ENCODE measurements at regions not wholly inside any gene's neighbourhood (a gene's known extent, or its start where the extent isn't known, plus 50 kb on each side); places are given as distances from the start of the nearest gene placed in this dataset.
"Not testable (repeated sequence)": the region's sequence is repeated elsewhere in the genome, so short reads cannot be mapped to it uniquely, and the experiment has no call there.

GRCh38 chr22:22756109-22756508 lies 111.7 kb downstream of the GGTLC2 start:
- no peak for FAIRE-seq
- DNase-seq (ENCODE audit: low spot score), result no peak

DNA sequence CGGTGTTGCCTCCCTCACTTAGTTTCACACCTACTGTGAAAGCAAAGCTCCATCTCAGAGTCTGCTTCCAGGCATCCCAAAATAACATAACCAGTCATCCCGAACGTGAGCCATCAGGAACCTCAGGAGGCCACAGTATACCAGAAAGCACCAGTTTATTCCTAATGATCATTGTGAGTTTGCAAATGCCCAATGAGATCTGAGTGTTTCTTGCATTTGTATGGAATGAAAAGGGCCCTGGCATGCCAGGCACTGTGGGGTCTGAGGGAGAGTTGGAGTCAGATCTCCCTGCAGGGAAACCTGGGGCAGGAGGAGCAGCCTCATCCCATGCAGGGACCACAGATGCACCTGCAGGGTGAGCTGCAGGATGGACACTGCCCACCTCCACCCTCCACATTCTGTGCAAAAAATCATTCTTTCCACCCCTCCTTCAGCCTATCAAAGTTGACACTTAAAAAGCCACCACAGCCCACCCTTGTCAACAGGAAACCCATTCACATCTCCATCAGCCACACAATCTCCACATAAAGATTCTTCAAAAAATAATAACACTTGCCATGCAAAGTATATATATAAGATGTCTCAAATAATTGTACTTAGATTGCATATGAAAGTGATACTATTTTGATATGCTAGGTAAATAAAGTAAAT lies 112.3 kb downstream of the GGTLC2 start:
- DNase-seq (ENCODE audit: low spot score); FAIRE-seq: not testable (repeated sequence)

GRCh38 chr22:22758101-22758807 lies 113.8 kb downstream of the GGTLC2 start:
- DNase-seq (ENCODE audit: low spot score); FAIRE-seq: not testable (repeated sequence)

- DNase-seq (ENCODE audit: low spot score) (no peak), FAIRE-seq (no peak)
Observed at GRCh38 chr22:22759371-22759770, 115.0 kb downstream of the GGTLC2 start.

DNA sequence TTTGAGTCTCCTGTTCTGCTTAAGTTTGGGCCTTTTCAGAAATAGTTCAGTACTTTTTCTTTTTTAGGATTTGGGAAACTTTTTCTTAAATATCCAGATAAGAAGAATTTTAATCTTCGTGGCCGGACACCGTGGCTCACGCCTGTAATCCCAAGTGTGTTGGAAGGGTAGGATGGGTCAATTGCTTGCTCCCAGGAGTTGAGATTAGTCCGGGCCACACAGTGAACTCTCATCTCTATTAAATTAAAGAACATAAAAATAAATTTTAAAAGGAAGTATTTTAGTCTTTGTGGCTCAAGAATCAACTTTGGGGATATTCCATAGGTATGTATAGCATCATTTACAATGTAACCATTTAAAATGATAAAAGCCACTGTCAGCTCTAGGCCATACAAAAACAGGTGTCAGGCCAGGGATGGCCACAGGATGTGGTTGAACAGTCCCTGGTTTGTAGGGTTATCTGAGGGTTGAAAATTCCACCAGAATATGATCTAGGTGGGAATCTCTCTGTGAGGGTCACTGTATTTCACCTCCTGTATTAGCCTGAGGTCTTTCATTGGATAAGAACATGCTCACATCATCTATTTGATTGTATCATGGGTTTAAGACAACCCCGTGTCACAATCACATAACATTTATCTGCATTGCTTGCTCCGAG lies 115.6 kb downstream of the GGTLC2 start:
- no peak for DNase-seq (ENCODE audit: low spot score)
- FAIRE-seq, result no peak

DNA sequence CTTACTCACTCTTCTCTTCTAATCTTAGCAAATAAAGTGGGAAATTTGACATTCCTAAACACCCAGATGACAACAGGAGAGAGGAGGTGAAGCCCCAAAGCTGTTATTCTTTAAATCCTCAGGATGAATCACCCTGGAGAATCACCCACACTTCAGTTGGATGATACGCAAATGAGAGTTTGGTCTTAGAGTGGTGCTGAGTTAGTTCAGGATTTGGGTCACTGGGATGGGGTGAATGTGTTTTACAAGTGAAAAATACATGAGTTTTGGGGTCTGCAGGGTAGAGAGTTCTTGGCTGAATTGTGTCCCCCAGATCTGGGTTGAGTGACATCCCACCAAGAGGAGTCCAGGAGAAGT lies 117.2 kb downstream of the GGTLC2 start:
- FAIRE-seq (no peak), DNase-seq (ENCODE audit: low spot score) (no peak)

DNA sequence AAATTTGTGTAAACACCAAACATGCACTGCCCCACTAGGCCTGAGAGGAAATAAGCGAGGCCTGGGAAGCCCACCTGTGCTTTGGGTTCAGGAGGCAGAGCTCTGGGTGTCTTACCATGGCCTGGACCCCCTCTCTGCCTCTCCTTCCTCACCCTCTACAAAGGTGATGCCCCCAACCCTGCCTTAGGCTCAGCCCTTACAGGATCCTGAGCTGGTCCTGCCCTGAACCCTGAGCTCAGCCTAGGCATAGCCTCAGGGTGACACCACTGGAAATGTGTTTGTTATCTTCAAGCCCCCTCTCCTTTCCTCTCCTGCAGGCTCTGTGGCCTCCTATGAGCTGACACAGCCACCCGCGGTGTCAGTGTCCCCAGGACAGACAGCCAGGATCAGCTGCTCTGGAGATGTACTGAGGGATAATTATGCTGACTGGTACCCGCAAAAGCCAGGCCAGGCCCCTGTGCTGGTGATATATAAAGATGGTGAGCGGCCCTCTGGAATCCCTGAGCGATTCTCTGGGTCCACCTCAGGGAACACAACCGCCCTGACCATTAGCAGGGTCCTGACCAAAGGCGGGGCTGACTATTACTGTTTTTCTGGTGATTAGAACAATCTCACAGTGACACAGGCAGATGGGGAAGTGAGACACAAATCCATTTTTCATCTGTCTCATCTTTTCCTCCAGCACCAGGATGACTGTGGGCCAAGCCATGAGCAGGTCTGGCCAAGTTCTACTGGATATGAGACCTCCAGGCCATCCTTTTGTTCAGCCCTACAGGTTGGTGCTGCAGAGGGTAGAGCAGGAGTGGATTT lies 117.8 kb downstream of the GGTLC2 start:
- DNase-seq (ENCODE audit: low spot score), result no peak
- no peak for FAIRE-seq

DNA sequence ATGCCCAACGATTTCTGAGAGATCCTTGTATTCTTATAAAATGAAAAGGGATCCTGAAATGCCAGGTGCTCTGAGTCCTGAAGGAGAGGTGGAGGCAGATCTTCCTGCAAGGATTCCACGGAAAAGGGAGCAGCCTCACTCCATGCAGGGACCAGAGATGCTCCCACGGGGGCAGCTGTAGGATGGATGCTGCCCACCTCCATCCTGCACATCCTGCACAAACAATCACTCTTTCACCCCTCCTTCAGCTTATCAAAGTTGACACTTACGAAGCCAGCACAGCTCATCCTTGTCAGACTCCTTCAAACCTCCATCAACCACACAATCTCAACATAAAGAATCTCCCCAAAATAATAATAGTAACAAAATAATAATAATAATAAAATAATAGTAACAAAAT lies 119.1 kb downstream of the GGTLC2 start:
- DNase-seq (ENCODE audit: low spot score) (no peak), FAIRE-seq (no peak)

DNA sequence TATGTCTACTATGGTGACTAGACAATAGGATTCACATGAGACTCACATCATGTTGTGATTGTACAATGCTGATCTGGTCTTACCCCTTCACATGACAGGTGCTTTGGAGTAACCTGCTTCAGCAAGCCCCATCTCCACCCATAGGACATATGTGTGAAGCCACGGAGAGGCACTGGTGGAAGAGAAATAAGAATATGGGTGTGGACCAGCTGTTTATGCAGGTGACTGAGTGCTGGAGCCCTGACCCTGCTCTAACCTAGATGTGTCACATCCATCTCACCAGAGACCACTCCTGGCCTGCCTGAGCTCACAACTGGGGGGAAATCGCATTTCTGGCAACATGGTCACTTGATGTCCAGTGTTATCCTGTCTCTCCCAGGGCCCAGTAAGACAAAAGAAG lies 119.7 kb downstream of the GGTLC2 start:
- FAIRE-seq (no peak), DNase-seq (ENCODE audit: low spot score) (no peak)

GRCh38 chr22:22767876-22768602 lies 119.6 kb upstream of the IGLL5 start:
- FAIRE-seq (no peak), DNase-seq (ENCODE audit: low spot score) (no peak)

- DNase-seq (ENCODE audit: low spot score) (no peak), FAIRE-seq (no peak)
Observed at GRCh38 chr22:22768885-22769284, 118.7 kb upstream of the IGLL5 start.

- DNase-seq (ENCODE audit: low spot score) (no peak), FAIRE-seq (no peak)
Observed at GRCh38 chr22:22769434-22770279, 118.0 kb upstream of the IGLL5 start.

GRCh38 chr22:22770280-22770871 lies 117.2 kb upstream of the IGLL5 start:
- FAIRE-seq (no peak), DNase-seq (ENCODE audit: low spot score) (no peak)

DNA sequence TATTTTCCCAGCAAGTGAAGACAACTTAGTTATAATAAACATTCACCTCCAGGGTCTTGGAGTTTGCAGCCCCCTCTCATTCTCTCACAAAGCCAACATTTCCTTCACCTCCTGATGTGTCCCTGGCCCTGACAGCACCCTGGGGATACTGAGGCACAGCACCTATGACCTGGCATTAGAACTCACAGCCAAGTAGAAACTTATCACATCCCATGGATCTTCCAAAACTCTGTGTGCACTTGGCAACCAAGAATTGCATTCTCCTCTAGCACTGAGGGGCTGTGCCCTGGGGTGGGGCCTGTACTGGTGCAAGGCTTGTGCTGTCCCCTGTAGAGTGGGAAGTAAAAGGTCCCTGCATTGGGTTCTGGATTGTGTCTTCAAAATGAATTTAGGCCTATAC lies 116.7 kb upstream of the IGLL5 start:
- DNase-seq (ENCODE audit: low spot score) (no peak), FAIRE-seq (no peak)

- FAIRE-seq (no peak), DNase-seq (ENCODE audit: low spot score) (no peak)
Observed at GRCh38 chr22:22771696-22772377, 115.8 kb upstream of the IGLL5 start.

DNA sequence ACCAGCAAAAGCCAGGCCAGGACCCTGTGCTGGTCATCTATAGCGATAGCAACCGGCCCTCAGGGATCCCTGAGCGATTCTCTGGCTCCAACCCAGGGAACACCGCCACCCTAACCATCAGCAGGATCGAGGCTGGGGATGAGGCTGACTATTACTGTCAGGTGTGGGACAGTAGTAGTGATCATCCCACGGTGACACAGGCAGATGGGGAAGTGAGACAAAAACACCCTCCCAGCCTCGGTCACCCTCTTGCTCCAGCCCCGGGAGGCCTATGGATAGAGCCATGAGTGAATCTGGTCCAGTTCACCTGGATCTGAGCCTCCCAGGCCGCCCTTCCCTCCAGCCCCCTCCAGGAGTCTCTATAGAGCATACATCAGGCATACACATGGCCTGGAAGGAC lies 115.2 kb upstream of the IGLL5 start:
- DNase-seq (ENCODE audit: low spot score) (no peak), FAIRE-seq (no peak)

GRCh38 chr22:22772883-22773282 lies 114.7 kb upstream of the IGLL5 start:
- no peak for FAIRE-seq
- no peak for DNase-seq (ENCODE audit: low spot score)

DNA sequence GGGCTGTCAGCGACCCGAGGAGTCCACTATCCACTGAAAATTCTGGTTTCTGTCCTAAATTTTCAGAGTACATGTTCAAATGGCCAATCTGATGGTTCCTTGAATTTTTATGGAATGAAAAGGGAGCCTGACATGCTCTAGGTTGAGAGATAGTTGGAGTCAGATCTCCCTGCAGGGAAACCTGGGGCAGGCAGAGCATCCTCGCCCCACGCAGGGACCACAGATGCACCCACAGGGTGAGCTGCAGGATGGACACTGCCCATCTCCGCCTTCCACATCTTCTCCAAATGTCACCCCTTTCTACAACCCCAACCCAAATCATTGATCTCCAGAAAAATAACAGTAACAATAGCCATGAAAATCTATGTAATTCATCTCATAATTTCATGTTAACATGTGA lies 114.2 kb upstream of the IGLL5 start:
- DNase-seq (ENCODE audit: low spot score), result no peak
- no peak for FAIRE-seq

DNA sequence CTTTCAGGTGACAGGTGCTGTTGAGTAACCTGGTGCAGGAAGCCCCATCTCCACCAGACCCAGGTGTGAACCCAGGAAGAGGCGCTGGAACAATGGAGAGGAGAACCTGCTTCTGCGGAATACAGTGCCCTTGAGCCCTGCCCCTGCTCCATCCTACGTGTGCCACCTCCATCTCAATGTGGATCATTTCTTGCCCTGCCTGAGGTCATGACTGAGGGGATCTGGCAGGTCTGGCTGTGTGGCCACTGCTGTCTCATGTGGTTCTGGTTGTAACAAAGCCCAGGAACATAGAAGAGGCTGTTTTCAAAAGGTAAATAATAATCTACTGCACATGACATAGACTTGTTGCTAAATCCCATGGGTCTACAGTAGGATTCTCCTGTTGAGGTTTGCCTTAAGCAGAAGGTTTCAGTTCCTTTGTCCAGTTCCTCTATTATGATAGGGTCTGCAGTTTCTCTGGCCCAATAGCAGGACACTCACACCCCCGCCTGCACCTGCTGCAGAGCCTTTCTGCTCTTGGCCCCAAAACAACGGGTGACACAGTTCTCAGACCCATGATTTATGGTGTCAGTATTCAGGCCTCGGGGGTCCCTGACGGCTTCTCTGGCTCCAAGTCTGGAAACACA lies 113.5 kb upstream of the IGLL5 start:
- DNase-seq (ENCODE audit: low spot score) (no peak), FAIRE-seq (no peak)
